GM12892 (cell line): ENCODE measurements at regions not wholly inside any gene's neighbourhood (a gene's known extent, or its start where the extent isn't known, plus 50 kb on each side); places are given as distances from the start of the nearest gene placed in this dataset.

Experiments
- DNase-seq: peaks from one replicate; pipeline ENCODE4 v3.0.0; 2011; ENCODE audit not compliant: insufficient read length
- FAIRE-seq: peaks from 2 replicates; lab custom pipeline; 2011; peaks lifted over from hg19 to GRCh38; lab: Jason Lieb, UNC
- POLR2A ChIP-seq: IDR thresholded peaks from 2 replicates; pipeline ENCODE4 v1.6.1; 2011; ENCODE audit warnings: low read depth, low read length, control low read depth
- POLR2AphosphoS5 ChIP-seq: IDR thresholded peaks from 2 replicates; pipeline ENCODE4 v1.6.1; 2011; ENCODE audit warnings: low read depth, low read length, control low read depth
- TAF1 ChIP-seq: IDR thresholded peaks from 2 replicates; pipeline ENCODE4 v1.6.1; 2011; ENCODE audit warnings: low read depth, mild to moderate bottlenecking, control low read depth, low read length, borderline replicate concordance

GRCh38 chr2:21382701-21383520, 259.1 kb downstream of the TDRD15 start:
- no peak for DNase-seq
- no peak for FAIRE-seq
- TF ChIP-seq TAF1, result no peak
- no peak for TF ChIP-seq POLR2A
- no peak for TF ChIP-seq POLR2AphosphoS5

- TF ChIP-seq TAF1, result no peak
- TF ChIP-seq POLR2AphosphoS5, result no peak
- no peak for TF ChIP-seq POLR2A
- FAIRE-seq, result no peak
- DNase-seq, result no peak
Measured at GRCh38 chr2:21386666-21387065, 262.9 kb downstream of the TDRD15 start.

GRCh38 chr2:21392649-21393048, 268.9 kb downstream of the TDRD15 start:
- no peak for TF ChIP-seq POLR2AphosphoS5
- TF ChIP-seq POLR2A, result no peak
- no peak for TF ChIP-seq TAF1
- DNase-seq (no peak), FAIRE-seq (no peak)

GRCh38 chr2:21393173-21393572, 269.4 kb downstream of the TDRD15 start:
- TF ChIP-seq POLR2A, result no peak
- no peak for TF ChIP-seq TAF1
- TF ChIP-seq POLR2AphosphoS5, result no peak
- FAIRE-seq (no peak), DNase-seq (no peak)

- DNase-seq (no peak), FAIRE-seq (no peak)
- TF ChIP-seq POLR2AphosphoS5, result no peak
- TF ChIP-seq TAF1, result no peak
- no peak for TF ChIP-seq POLR2A
Measured at GRCh38 chr2:21395366-21395765, 271.6 kb downstream of the TDRD15 start.

- no peak for DNase-seq
- FAIRE-seq, result no peak
- no peak for TF ChIP-seq POLR2AphosphoS5
Measured at GRCh38 chr2:21396252-21396651, 272.5 kb downstream of the TDRD15 start.

GRCh38 chr2:21401022-21401698, 277.4 kb downstream of the TDRD15 start:
- no peak for DNase-seq
- no peak for FAIRE-seq
- no peak for TF ChIP-seq TAF1
- TF ChIP-seq POLR2A, result no peak
- TF ChIP-seq POLR2AphosphoS5, result no peak

GRCh38 chr2:21404137-21404536, 280.4 kb downstream of the TDRD15 start:
- no peak for TF ChIP-seq TAF1
- TF ChIP-seq POLR2A, result no peak
- no peak for TF ChIP-seq POLR2AphosphoS5
- FAIRE-seq, result no peak
- DNase-seq, result no peak

- no peak for DNase-seq
- TF ChIP-seq POLR2A (no peak), POLR2AphosphoS5 (no peak), TAF1 (no peak)
- FAIRE-seq, result no peak
Measured at GRCh38 chr2:21404827-21405625, 281.3 kb downstream of the TDRD15 start.

- no peak for FAIRE-seq
- TF ChIP-seq TAF1 (no peak), POLR2AphosphoS5 (no peak), POLR2A (no peak)
- no peak for DNase-seq
Measured at GRCh38 chr2:21406386-21406785, 282.6 kb downstream of the TDRD15 start.

- FAIRE-seq, result no peak
- no peak for DNase-seq
- no peak for TF ChIP-seq POLR2A
- TF ChIP-seq TAF1, result no peak
- TF ChIP-seq POLR2AphosphoS5, result no peak
Measured at GRCh38 chr2:21406911-21407310, 283.1 kb downstream of the TDRD15 start.

GRCh38 chr2:21407851-21408250, 284.1 kb downstream of the TDRD15 start:
- DNase-seq (no peak), FAIRE-seq (no peak)
- TF ChIP-seq POLR2AphosphoS5 (no peak), TAF1 (no peak), POLR2A (no peak)

- no peak for FAIRE-seq
- no peak for DNase-seq
- TF ChIP-seq POLR2A (no peak), POLR2AphosphoS5 (no peak), TAF1 (no peak)
Measured at GRCh38 chr2:21411741-21412140, 288.0 kb downstream of the TDRD15 start.
